Esophagus squamous epithelium (tissue), 4 donors: ENCODE measurements at regions not wholly inside any gene's neighbourhood (a gene's known extent, or its start where the extent isn't known, plus 50 kb on each side); places are given as distances from the start of the nearest gene placed in this dataset.

ENCODE experiments used
- POLR2A ChIP-seq, 4 donors: fragments of 450-650 bp; IDR thresholded peaks; one replicate each; pipeline ENCODE4 v1.6.1; 2017; ENCODE audit warnings: antibody characterized with exemption in 4 of 4, mild to moderate bottlenecking in 4 of 4, moderate library complexity in 3 of 4
- TF ChIP-seq, protein P1 (sequence below), 6 experiments: fragments of 450-650 bp in 4 of 6; fragments of 200-600 bp in 2 of 6; sonication (generic) in 2 of 6; IDR thresholded peaks; one replicate each; pipeline ENCODE4 v1.5.1; 2016 to 2019; ENCODE audit warnings: antibody characterized with exemption in 6 of 6, mild to moderate bottlenecking in 4 of 6, moderate library complexity in 4 of 6

DNA sequence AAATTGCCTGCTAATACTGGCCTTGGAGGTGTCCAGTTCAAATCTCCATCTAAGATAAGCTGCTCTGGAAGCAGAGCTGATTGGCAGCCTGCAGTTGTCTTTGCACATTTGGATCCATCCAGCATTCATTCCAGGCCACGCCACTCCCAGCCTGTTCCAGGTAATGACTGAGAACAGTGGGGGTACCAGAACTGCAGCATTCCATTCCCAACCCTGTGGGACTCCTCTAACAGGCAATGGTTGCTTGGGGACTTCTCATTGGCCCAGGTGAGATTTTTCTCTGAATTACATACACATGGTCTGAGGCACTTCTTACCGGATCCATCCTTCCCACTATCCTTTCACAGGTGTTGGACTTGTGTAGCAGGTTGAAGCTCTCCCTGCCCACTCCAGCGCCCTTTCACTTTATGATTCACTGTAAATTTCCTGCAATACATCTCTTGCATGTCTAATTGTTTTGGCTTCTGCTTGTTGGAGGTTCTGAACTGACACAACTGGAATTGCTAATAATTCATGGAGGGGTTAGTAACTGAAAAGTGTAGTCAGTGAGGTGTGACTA lies 206.1 kb upstream of the ZFHX3 start:
- TF ChIP-seq, protein P1, sequence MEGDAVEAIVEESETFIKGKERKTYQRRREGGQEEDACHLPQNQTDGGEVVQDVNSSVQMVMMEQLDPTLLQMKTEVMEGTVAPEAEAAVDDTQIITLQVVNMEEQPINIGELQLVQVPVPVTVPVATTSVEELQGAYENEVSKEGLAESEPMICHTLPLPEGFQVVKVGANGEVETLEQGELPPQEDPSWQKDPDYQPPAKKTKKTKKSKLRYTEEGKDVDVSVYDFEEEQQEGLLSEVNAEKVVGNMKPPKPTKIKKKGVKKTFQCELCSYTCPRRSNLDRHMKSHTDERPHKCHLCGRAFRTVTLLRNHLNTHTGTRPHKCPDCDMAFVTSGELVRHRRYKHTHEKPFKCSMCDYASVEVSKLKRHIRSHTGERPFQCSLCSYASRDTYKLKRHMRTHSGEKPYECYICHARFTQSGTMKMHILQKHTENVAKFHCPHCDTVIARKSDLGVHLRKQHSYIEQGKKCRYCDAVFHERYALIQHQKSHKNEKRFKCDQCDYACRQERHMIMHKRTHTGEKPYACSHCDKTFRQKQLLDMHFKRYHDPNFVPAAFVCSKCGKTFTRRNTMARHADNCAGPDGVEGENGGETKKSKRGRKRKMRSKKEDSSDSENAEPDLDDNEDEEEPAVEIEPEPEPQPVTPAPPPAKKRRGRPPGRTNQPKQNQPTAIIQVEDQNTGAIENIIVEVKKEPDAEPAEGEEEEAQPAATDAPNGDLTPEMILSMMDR (IDR thresholded peaks at IDR 0.05), result no peak
- TF ChIP-seq POLR2A (IDR thresholded peaks at IDR 0.05), result no peak
